Tibial artery (tissue), 4 donors: ENCODE measurements at regions not wholly inside any gene's neighbourhood (a gene's known extent, or its start where the extent isn't known, plus 50 kb on each side); places are given as distances from the start of the nearest gene placed in this dataset.

Experiments used
- DNase-seq, 2 donors: peaks; one replicate each; pipeline ENCODE4 v3.0.0-alpha.2; 2019
- H3K27ac ChIP-seq, 2 donors: fragments of 200-600 bp; sonication (generic) in 1 of 2; 1 replicate in 1 of 2; 2 replicates in 1 of 2; pipeline ENCODE4 v1.5.1; 2018 to 2019; ENCODE audit warnings: mild to moderate bottlenecking in 1 of 2
- H3K27me3 ChIP-seq, 2 donors: fragments of 200-600 bp; sonication (generic) in 1 of 2; one replicate each; pipeline versions ENCODE4 v1.5.1 to v1.6.0; 2016 to 2019
- H3K36me3 ChIP-seq, 3 donors: fragments of 200-600 bp; sonication (generic) in 2 of 3; one replicate each; pipeline ENCODE4 v1.5.1; 2016 to 2019; ENCODE audit warnings: mild to moderate bottlenecking in 2 of 3
- H3K4me1 ChIP-seq, 4 donors: fragments of 200-600 bp; sonication (generic) in 2 of 4; 1 replicate in 3 of 4; 2 replicates in 1 of 4; pipeline ENCODE4 v1.5.1; 2016 to 2019
- H3K4me3 ChIP-seq, 2 donors: fragments of 200-600 bp; sonication (generic) in 1 of 2; 1 replicate in 1 of 2; 2 replicates in 1 of 2; pipeline ENCODE4 v1.5.1; 2018 to 2019; ENCODE audit warnings: mild to moderate bottlenecking in 2 of 2
- H3K9me3 ChIP-seq, 3 donors: fragments of 200-600 bp; sonication (generic) in 1 of 3; one replicate each; pipeline ENCODE4 v1.5.1; 2016 to 2019
- CTCF ChIP-seq, 2 experiments: fragments of 200-600 bp in 1 of 2; fragments of 450-650 bp in 1 of 2; IDR thresholded peaks; one replicate each; pipeline ENCODE4 v1.5.1; 2017 to 2019; ENCODE audit warnings: antibody characterized with exemption in 2 of 2, mild to moderate bottlenecking in 1 of 2, moderate library complexity in 1 of 2
- intact Hi-C: fragments of 100-400 bp; cut with DNase I; formaldehyde crosslinking; loops from one replicate; pipeline ENCODE4 v1.15.0; 2023; ENCODE audit warnings: low total_unique reads

GRCh38 chr1:43067977-43068751 is 103.9 kb downstream of the EBNA1BP2 start:
- TF ChIP-seq CTCF (IDR thresholded peaks at IDR 0.05) = no peak
- Histone ChIP-seq H3K9me3 (no peaks in the 10 kb centered on the region), H3K36me3 (no peaks in the 10 kb centered on the region), H3K27me3 (peaks cover 0 to 21% of the 10 kb centered on the region in 2 donors), H3K4me1 (peaks cover 0 to 13% (median 9%) of the 10 kb centered on the region in 4 donors), H3K4me3 (peak overlapping the region; percentile 24 to 53), H3K27ac (no peak overlapping the region)
- intact Hi-C loops = loop anchor here (10.0 kb wide), 1 partner anchor 93 kb away; no protein-coding TSS in a partner anchor
- DNase-seq = no peak

GRCh38 chr1:43067233-43067745 is 104.8 kb downstream of the EBNA1BP2 start:
- H3K27ac ChIP-seq = no peak overlapping the region
- intact Hi-C loops = loop anchor here (10.0 kb wide), 1 partner anchor 92 kb away; no protein-coding TSS in a partner anchor

DNA sequence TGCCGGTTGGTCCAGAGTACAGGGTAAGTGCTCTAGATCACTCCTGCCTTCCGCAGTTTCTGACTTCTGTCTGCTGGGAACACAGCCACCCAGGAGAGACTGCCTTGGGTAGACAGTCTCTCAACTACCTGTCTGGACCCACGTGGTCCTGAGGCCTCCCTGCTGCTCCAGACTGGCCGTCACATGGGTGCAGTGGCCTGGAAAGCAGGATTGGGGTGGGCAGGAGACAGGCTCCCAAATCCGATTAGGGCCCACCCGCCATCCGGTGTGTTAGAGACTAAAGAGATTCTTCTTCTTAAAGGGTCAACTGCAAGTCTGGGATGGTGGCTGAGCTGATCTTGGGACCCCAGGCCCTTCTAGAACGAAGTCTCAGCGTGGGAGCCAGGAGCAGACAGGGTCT is 105.5 kb downstream of the EBNA1BP2 start:
- no peak overlapping the region for H3K27ac ChIP-seq
- DNase-seq = no peak

More at GRCh38 chr1:43067233-43067745, 104.8 kb downstream of the EBNA1BP2 start:
- Histone ChIP-seq H3K4me1 (peaks cover 0 to 13% (median 9%) of the 10 kb centered on the region in 4 donors), H3K9me3 (no peaks in the 10 kb centered on the region), H3K4me3 (no peak overlapping the region), H3K36me3 (no peaks in the 10 kb centered on the region), H3K27me3 (peaks cover 0 to 21% of the 10 kb centered on the region in 2 donors)
- DNase-seq = no peak
- TF ChIP-seq CTCF (IDR thresholded peaks at IDR 0.05) = no peak

DNA sequence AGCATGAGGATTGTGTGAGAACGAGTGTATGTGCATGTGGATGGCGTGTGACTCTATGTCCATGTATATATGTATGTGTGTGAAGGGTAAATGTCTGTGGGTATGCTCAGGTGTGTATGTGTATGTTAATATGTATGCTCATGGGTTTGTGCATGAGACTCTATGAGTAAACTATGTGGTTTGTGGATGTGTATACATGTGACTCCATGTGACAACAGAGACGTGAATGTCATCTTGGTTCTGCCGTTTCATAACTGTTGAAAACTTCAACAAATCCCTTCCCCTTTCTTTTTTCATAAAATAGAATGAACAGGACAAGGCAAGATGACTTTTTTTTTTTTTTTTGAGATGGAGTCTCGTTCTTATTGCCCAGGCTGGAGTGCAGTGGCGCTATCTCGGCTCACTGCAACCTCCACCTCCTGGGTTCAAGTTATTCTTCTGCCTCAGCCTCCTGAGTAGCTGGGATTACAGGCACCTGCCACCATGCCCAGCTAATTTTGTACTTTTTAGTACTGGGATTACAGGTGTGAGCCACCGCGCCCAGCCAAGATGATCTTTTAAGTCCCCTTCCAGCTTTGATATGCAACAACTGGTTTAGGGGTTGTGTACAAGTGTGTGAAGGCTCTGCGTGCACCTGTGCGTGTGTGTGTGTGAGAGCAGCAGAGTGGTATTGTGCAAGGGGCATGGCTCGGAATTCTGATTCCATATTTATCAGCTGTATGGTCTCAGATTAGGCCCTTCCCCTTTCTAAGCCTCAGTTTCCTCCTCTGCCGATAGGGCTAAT is 106.3 kb downstream of the EBNA1BP2 start:
- intact Hi-C loops = loop anchor here (10.0 kb wide), 1 partner anchor 91 kb away; no protein-coding TSS in a partner anchor
- peaks cover 0 to 13% (median 9%) of the 10 kb centered on the region in 4 donors for H3K4me1 ChIP-seq
- H3K4me3 ChIP-seq = no peak overlapping the region
- TF ChIP-seq CTCF (IDR thresholded peaks at IDR 0.05) = no peak
- no peaks in the 10 kb centered on the region for H3K9me3 ChIP-seq
- H3K36me3 ChIP-seq = no peaks in the 10 kb centered on the region
- DNase-seq = no peak
- H3K27me3 ChIP-seq = peaks cover 0 to 21% of the 10 kb centered on the region in 2 donors
- no peak overlapping the region for H3K27ac ChIP-seq

More for the DNA sequence above, 105.5 kb downstream of the EBNA1BP2 start:
- intact Hi-C loops = loop anchor here (10.0 kb wide), 1 partner anchor 92 kb away; no protein-coding TSS in a partner anchor
- H3K27me3 ChIP-seq = peaks cover 0 to 21% of the 10 kb centered on the region in 2 donors
- H3K4me1 ChIP-seq = peaks cover 0 to 13% (median 9%) of the 10 kb centered on the region in 4 donors
- H3K4me3 ChIP-seq = no peak overlapping the region
- no peak for TF ChIP-seq CTCF (IDR thresholded peaks at IDR 0.05)
- H3K9me3 ChIP-seq = no peaks in the 10 kb centered on the region
- no peaks in the 10 kb centered on the region for H3K36me3 ChIP-seq

DNA sequence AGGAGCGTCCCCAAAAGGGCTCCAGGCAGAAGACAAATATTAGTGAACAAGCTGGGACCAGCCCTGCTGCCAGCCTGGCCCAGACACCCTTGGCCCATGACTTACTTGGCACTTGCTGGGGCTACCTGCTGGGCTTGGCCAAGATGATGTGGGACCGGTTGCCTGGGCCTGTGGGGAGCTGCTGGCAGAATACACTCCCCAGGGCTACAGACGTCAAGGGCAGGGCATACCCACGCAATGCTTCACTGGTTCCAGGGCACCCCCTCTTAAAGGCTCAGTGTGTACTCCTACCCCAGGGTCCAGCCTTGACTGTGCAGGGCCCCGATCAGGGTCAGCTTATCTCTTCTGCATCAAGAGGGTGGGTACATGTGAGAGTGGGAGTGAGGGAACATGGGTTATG is 106.5 kb upstream of the SLC2A1 start:
- Histone ChIP-seq H3K4me3 (no peak overlapping the region), H3K27ac (no peak overlapping the region), H3K27me3 (peaks cover 0 to 24% of the 10 kb centered on the region in 2 donors), H3K9me3 (no peaks in the 10 kb centered on the region), H3K4me1 (peaks cover 0 to 13% (median 9%) of the 10 kb centered on the region in 4 donors), H3K36me3 (no peaks in the 10 kb centered on the region)
- intact Hi-C loops = loop anchor here (10.0 kb wide), 1 partner anchor 90 kb away; no protein-coding TSS in a partner anchor
- TF ChIP-seq CTCF (IDR thresholded peaks at IDR 0.05) = no peak
- DNase-seq = no peak
